HG02623 (cell line): ENCODE measurements at regions not wholly inside any gene's neighbourhood (a gene's known extent, or its start where the extent isn't known, plus 50 kb on each side); places are given as distances from the start of the nearest gene placed in this dataset.
"Not testable (repeated sequence)": the region's sequence is repeated elsewhere in the genome, so short reads cannot be mapped to it uniquely, and the experiment has no call there.

Experiments used
- ATAC-seq: cut with Tn5 transposase; IDR thresholded peaks from one replicate; pipeline ENCODE4 v1.9.1; 2021; ENCODE audit warnings: moderate library complexity; ENCODE audit not compliant: unreplicated experiment

DNA sequence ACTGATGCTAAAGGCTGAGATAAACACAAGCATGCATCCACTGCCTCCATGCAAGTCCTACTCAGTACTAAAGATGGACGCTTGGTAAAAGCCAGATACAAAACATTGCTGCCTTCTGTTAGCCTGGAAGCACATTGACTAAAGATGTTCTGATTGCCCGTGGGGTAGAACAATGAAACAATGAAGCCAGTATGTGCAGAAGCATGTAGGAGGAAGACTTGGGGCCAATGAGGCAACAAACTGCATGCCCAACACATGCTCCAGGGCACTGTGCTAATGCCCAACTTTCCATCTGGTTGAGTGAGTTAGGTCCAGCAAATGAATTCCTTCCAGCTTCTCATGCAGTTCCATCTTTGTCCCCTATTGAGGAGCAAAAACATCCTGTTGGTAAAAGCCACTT lies 1245.5 kb downstream of the GATA3 start:
- no peak for ATAC-seq

DNA sequence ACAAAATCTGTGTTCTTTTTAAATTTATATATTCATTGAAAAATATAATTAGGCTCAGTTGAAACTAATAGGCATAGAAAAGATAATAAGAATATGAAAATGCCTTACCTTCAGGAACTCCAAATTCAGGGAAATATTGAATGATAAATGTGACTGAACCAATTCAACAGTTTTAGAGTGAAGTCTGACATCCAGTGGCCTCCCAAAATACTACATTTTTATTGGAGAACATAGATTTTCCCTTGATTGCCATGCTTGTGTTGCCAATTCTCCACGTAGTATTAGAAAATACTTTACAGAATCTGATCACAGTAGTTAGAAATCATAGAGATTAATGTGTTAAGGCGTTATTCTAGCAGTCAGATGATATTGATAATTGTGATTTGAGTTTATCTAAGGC lies 1246.7 kb downstream of the GATA3 start:
- no peak for ATAC-seq

DNA sequence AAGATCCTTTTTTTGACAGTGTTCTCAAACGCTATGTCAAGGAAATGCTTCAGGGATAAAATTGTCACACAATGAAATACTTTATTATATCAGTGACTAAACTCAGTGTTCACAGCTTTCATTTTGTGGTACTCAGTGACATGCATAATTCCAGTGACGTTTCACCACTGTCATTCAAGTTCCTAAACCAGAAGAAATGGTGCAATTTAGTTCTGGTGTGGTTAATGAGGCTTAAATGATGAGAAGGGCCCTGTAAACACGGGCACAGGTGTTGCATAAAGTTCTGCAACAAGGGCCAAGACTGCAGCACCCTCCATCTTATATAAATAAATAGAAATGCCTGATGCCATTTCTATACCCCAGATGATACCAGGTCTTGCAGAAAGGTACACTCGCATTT lies 1247.1 kb downstream of the GATA3 start:
- no peak for ATAC-seq

DNA sequence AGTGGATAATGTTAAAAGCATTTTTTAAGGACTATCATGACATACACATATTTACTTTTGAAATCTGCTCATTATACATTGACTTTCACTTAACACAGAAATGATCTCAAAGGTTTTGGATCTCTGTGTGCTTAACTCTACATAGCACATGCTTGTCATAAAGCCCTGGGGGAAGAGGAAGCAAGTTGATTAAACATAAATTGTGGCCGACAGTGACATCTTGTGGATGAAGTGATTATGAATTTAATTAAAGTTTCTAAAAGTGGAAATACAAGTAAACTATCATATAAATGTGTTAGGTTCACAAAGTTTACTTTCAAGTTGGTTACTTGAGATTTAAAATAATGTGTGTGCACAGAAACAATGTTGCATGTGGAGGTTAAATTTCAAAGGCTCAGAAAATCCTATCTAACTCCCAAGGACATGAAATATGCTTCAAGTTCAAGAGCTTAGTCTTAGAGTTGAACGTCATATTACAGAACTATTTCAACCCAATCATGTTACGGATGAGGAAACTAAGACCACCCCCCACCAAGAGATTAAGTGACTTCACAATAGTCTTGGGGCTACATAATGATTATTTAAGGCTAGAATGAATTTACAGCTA lies 1247.8 kb downstream of the GATA3 start:
- ATAC-seq, result no peak

DNA sequence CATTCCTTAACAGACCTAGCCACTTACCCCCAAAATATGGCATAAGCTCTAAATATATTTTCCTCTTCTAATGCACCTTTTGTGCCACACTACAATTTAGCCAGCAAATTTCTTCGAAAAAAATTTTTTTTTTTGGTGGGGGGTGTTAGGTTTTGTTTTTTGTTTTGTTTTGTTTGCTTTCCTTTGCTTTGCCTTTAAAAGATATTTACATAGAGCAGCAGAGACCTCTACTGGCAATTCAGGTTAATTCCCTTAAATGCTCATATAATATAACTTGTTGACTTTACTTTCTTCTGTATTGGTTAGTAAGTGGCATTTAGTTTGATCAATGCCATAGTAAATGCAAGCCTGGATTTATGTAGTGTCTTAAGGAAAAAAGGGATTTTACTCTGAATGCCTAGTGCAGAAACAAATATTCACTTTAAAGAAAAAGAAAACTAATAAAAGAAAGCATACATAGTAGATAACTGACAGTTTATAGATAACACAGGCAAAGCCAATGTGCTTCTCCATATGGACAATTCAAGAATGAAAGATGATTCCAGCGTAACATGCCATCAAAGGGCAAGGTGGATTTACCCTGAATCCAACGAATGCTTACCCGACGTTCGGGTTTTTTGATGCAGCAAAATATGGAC lies 1250.6 kb downstream of the GATA3 start:
- ATAC-seq, result peak; percentile 52

DNA sequence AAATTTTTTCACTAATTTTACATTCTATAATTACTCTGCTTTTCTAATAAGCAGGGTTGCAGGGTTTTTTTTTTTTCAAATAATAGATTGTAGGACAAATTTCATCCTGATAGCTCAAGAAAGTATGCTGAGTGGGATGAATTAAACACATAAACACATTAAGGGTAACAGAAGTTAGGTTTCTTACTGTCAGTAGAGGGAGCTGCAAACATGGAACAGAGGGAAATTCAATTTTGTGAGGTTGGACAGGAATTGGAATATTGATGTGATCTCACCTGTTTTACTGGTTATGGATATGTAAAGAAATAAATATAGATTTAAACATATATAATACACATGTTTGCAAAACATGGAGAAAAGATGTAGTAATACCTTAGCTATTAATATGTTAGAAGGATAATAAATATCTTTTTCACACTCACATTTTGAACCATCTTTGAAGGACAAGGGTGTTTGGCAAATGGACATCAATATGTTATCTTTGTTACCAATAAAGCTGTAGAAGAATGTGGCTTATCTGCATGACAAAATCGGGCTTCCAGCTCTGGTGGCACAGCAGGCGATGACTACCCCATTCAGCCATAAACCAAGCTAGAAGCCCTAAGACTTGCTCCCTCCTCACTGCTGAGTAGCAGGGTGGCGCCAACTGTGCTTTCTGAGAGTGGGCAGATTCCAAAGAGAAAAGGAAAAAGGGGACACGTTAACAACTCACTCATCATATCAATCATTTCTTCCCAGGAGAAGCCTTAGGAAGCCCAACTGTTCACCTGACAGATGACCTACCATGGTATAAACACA lies 1257.4 kb downstream of the GATA3 start:
- ATAC-seq, result no peak

DNA sequence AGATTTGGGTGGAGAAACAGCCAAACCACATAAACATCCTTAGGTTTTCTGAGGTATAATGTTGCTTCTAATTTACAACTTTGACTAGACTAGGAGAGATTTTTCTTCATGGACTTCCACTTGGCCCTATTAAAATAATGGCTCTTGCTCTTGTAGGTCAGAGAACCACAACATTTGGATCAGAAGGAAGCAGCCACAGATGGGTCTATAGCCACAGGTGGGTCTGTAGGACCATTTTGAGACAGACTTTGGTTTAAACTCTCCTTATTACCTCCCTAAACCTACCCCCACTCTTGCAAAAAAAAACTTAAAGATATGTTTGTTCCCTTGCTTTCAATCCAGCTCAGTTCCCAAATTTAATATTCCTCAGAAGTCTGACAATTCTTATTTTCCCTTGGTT lies 1260.8 kb downstream of the GATA3 start:
- ATAC-seq, result no peak

DNA sequence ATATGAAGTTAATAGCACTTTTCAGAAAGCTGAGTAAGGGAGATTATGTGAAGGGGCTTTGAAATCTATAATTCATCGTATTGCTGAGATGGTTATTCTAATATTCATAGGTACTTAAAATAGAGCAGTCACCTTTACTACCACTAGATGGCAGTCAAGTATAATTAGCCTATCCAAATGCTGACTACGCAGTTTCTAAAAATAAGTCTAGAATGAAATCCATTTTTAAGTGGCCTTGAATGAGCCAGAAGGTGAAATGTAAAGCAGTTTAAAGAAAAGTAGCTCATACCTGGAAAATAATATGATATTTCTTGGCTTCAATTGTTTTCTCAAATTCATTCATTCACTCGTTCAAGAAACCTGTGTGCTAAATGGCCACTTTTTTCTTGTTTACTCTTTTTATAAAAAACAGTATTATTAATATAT lies 1277.1 kb downstream of the GATA3 start:
- ATAC-seq, result peak; percentile 66

DNA sequence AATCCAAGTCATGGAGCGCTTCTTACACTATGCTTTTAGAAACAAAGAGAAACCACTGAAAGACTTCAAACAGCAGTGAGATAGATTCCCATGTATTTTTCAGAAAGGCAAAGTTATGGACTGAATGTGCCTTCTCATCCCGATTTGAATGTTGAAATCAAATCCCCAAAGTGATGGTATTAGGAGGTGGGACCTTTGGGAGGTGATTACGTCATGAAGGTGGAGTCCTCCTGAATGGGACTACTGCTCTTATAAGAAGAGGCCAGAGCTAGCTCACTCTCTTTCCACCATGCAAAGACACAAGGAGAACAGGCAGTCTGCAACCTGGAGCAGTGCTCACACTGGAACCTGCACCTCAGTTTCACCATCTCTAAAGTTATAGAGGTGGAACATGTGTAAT lies 1279.8 kb downstream of the GATA3 start:
- no peak for ATAC-seq

DNA sequence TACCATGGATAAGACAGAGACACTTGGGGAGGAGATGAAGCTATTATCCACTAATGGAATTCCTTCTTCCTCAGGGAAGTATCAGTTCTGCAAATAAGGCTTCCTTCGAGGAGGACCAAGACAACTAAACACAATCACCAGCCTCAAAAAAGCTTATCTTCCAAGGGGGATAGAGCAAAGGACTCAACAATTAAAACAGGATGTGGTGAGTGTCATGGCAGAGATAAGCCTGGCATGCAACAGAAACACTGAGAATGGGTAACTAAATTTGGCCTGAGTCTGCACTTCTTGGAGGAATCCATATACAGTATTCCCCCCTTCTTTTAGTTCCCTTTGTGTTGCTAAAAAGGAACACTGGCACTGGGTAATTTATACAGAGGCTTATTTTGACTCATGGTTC lies 1285.2 kb downstream of the GATA3 start:
- ATAC-seq, result no peak

DNA sequence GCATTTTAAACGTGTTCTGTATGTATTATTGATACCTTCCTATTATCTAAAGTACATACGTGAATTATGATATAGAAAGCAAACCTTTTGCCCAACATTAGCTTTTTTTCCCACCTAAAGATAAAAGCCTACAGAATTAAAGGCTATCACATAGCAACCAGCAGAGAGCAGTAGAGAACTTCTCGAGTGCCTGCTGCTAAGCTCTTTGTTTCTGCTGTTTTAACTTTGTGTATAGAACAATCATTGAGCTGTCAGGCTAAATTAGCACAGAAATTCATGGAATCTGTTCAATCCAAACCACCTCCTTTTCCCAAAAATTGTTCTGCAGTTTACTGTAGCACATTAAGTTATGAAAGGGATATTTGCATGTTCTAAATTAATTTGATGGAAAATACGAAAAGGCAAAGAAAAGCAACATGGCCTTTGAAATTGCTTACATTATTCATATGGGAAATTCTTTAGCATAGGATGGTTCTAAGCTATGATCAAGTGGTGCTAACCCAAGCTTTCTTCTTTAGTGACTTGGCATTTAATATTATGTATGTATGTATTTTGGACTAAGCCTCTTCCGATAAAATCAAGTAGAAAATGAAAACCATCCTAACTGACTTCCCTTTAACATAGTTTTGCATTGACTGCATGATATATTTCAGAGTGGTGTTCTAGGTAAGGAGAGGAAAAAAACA lies 1288.5 kb downstream of the GATA3 start:
- ATAC-seq, result no peak

DNA sequence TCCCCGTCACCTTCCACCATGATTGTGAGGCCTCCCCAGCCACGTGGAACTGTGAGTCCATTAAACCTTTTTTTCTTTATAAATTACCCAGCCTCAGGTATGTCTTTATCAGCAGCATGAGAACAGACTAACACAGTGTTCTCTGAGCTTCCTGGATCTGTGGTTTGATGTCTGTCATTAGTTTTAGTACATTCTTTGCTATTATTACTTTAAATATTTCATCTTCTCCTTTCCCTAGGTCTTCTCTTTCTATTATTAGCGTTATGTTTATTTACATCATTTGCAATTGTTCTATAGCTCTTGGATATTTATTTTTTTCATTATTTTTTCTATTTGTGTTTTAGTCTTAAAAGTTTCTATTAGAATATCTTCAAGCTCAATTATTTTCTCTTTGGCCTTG lies 1293.4 kb downstream of the GATA3 start:
- ATAC-seq, result not testable (repeated sequence)

DNA sequence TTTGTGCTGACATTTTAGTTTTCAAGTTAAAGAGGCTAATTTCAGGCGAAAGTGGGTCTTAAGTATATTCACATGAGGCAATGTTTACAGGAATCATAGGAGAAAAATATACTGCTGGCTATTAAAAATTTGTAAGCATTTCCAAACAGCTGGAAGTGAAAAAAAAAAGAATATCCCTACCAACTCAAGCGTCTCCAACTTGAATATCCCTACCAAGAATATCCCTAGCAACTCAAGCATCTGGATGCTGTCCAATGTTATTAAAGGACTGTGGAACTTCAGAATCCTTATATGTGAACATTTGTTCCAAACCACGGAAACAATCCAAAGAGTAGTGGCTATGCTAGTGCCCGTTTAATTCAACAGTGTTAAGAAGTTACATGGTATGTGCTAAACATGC lies 1303.0 kb downstream of the GATA3 start:
- no peak for ATAC-seq

DNA sequence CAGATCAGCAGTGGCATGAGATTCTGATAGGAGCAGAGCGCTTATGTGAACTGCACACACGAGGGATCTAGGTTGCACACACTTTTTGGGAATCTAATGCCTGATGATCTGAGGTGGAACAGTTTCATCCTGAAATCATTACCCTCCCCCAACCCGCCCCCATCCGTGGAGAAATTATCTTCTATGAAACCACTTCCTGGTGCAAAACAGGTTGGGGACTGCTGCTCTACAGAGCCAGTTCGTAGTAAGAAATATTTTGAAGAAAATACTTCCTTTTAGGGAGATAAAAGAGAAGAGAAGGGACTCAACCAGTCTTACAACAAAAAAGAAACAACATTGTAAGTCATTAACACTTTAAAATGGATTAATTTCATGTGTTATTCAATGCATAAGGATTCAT lies 1308.2 kb downstream of the GATA3 start:
- ATAC-seq, result no peak

DNA sequence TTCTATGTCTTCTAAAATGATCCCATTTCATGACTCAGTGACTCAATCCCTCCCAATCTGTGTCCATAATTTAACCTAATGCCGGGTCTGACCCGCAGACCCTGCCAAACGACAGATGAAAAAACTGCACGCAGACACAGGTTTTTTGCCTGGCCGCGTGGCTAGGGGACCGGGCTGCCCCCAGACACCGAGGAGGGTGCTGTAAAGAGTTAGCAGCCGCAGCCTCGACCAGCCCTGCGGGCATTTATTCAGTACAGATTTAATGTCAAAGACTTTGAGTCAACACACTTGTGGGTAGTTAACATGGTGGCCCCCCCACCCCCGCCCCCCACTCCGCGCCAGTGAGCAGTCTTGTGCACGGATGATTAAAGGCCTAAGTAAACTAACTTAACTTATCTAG lies 1324.7 kb downstream of the GATA3 start:
- no peak for ATAC-seq

DNA sequence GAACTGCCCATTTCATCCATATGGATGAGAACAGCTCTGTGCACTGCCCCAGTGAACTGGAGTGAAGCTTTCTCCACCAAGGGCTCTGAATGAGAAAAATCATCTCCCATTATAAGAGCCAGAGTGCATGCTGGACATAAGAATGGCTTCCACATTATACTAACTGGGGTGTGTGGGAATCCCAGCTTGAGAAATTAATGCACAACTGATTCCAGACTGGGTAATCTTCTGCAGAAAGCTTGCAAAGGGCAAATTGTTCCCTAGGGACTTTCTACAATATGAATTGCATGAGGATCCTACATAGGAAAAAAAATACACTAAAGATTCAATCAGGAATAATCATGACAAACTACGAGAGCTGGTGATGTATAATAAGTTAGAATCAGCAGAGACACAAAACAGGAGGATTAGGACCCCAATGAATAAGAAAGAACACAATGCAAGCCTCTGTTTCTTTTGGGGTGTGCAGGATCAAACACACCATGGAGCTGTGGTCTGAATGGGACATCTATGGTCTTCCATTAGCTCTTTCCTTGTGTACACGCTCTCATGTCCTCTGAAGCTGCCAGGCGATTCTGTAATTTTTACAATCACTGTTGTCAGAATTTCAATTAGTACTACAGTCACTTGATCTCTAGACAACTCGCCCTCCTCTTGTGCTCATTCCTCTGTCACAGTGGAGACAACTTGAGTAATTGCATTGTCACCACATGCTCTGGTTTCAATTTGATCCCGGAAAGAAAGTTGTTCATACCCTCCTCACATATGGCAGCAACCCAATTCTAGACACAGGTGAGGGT lies 1327.4 kb downstream of the GATA3 start:
- no peak for ATAC-seq

DNA sequence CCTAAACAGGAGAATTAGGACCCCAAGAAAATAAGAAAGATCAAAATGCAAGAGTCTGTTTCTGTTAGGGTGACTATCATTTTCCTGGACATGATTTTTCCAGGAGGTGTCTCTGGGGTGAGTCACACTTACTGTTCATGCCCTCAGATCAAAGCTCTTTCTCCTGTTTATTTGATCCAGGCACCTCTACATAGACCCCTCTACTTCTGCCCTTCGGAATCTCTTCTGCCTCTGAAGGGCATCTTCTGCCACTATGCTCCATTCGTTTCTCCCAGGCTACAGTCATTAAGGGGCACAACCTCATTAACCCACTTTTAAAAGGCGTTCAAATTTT lies 1328.0 kb downstream of the GATA3 start:
- no peak for ATAC-seq

DNA sequence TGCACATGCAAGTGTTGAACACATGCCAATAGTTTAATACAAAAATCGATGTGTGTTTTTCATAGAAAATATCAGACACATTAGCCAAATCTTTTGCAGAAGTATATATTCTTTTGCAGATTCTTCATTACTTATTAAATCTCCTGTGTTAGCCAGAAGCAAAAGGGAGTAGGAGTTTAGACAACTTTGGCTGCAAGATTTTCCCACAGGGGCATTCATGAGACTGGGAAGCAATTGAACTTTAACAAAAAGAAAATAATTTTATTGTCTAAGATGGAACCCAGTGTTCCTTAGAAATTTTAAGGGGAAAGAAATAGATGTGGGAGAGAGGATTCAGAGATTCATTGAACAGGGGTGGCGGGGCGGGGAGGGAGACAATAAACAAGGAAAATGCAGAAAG lies 1336.0 kb downstream of the GATA3 start:
- no peak for ATAC-seq

DNA sequence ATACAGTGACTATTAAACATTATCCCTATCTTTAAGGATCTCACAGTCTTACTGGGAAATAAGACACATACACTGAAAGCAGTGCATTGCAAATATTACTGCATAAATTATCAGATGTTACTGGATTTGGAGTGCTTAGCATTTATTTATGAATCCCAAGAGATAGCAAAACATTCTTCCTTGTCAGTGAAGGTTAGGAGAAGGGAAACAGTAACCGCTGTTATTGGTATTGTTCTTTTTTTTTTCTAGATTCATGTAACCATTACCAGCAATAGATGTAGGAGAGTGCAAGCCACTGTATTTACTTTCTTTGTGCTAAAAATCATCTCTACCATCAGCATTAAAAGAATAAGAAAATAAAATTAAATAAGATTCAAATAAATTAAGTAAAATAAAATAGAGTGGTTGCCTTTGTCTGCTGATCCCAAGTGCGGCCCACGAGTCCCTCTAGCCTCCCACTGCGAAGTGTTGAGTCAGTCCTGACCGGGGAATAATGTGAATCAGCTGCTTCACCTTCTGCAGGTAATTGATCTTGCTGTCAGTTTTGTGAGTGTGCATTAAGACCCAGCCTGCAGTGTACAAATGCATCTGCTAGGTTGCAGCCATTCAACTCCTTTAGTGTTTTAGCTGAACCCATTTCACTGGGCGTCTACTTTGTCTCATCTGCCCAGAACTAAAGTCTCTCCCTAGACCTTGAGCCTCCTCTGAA lies 1344.9 kb downstream of the GATA3 start:
- ATAC-seq, result no peak

DNA sequence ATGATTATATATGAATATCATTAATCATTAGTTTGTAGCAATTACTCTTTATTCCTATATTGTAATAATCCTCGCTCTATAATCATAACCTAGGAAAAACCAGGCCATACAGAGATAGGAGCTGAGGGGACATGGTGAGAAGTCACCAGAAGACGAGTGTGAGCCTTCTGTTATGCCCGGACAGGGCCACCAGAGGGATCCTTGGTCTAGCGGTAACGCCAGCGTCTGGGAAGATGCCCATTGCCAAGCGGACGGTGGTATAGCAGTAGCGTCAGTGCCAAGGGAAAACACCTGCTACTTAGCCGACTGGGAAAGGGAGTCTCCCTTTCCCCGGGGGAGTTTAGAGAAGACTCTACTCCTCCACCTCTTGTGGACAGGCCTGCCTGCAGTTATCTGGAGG lies 1347.6 kb downstream of the GATA3 start:
- ATAC-seq, result not testable (repeated sequence)
